MM.1S (cell line): ENCODE measurements at regions not wholly inside any gene's neighbourhood (a gene's known extent, or its start where the extent isn't known, plus 50 kb on each side); places are given as distances from the start of the nearest gene placed in this dataset.
"Not testable (repeated sequence)": the region's sequence is repeated elsewhere in the genome, so short reads cannot be mapped to it uniquely, and the experiment has no call there.

Experiments used
- DNase-seq: peaks from one replicate; pipeline ENCODE4 v3.0.0-alpha.2; 2015
- H2AFZ ChIP-seq: fragments of 300-600 bp; sonication (generic); 2 replicates; pipeline ENCODE4 v1.6.0; 2016; ENCODE audit warnings: antibody characterized with exemption, low read length
- H3F3A ChIP-seq: fragments of 300-600 bp; sonication (generic); 2 replicates; pipeline ENCODE4 v1.6.1; 2016; ENCODE audit warnings: mild to moderate bottlenecking, antibody characterized with exemption, low read length, moderate library complexity, mixed read lengths; ENCODE audit not compliant: insufficient read depth
- H3K27ac ChIP-seq: fragments of 300-600 bp; sonication (generic); 2 replicates; pipeline ENCODE4 v1.5.1; 2016; ENCODE audit warnings: mild to moderate bottlenecking, low read length
- H3K27me3 ChIP-seq: fragments of 300-600 bp; sonication (generic); replicated peaks from 2 replicates; pipeline ENCODE4 v1.6.0; 2016; ENCODE audit warnings: low read length; ENCODE audit not compliant: insufficient read depth
- H3K36me3 ChIP-seq: fragments of 300-600 bp; sonication (generic); replicated peaks from 2 replicates; pipeline ENCODE4 v1.6.1; 2016; ENCODE audit warnings: mild to moderate bottlenecking, low read length, mixed read lengths; ENCODE audit not compliant: insufficient read depth
- H3K4me1 ChIP-seq: fragments of 300-600 bp; sonication (generic); 2 replicates; pipeline ENCODE4 v1.6.1; 2016; ENCODE audit warnings: low read length, mixed read lengths
- H3K4me2 ChIP-seq: fragments of 300-600 bp; sonication (generic); 2 replicates; pipeline ENCODE4 v1.6.0; 2016; ENCODE audit warnings: low read depth, low read length
- H3K4me3 ChIP-seq: fragments of 300-600 bp; sonication (generic); 2 replicates; pipeline ENCODE4 v1.5.1; 2016; ENCODE audit warnings: low read length, mixed read lengths
- H3K79me2 ChIP-seq: fragments of 300-600 bp; sonication (generic); 2 replicates; pipeline ENCODE4 v1.6.1; 2016; ENCODE audit warnings: mixed run types, low read length, mixed read lengths
- H3K9ac ChIP-seq: fragments of 300-600 bp; sonication (generic); 2 replicates; pipeline ENCODE4 v1.6.1; 2016; ENCODE audit warnings: low read length, mixed read lengths
- H3K9me2 ChIP-seq: fragments of 300-600 bp; sonication (generic); replicated peaks from 2 replicates; pipeline ENCODE4 v1.6.1; 2016; ENCODE audit warnings: mild to moderate bottlenecking, low read length, mixed read lengths; ENCODE audit not compliant: insufficient read depth
- H3K9me3 ChIP-seq: fragments of 300-600 bp; sonication (generic); replicated peaks from 2 replicates; pipeline ENCODE4 v1.6.1; 2016; ENCODE audit warnings: mild to moderate bottlenecking, low read length, mixed read lengths; ENCODE audit not compliant: insufficient read depth
- H4K20me1 ChIP-seq: fragments of 300-600 bp; sonication (generic); 2 replicates; pipeline ENCODE4 v1.6.1; 2016; ENCODE audit warnings: mild to moderate bottlenecking, low read length, moderate library complexity, mixed read lengths; ENCODE audit not compliant: insufficient read depth
- EZH2 ChIP-seq: fragments of 300-600 bp; sonication (generic); optimal IDR thresholded peaks from 2 replicates; pipeline ENCODE3; 2017; ENCODE audit warnings: low read depth, mild to moderate bottlenecking, antibody characterized with exemption, low read length, mixed read lengths
- EZH2phosphoT487 ChIP-seq: fragments of 300-600 bp; sonication (generic); IDR thresholded peaks from 2 replicates; pipeline ENCODE4 v1.6.1; 2018; ENCODE audit warnings: antibody characterized with exemption, low read length
- TF ChIP-seq, protein P1 (sequence below): fragments of 300-600 bp; sonication (generic); IDR thresholded peaks from 2 replicates; pipeline ENCODE4 v1.5.1; 2016; ENCODE audit warnings: antibody characterized with exemption, low read length, mixed read lengths

DNA sequence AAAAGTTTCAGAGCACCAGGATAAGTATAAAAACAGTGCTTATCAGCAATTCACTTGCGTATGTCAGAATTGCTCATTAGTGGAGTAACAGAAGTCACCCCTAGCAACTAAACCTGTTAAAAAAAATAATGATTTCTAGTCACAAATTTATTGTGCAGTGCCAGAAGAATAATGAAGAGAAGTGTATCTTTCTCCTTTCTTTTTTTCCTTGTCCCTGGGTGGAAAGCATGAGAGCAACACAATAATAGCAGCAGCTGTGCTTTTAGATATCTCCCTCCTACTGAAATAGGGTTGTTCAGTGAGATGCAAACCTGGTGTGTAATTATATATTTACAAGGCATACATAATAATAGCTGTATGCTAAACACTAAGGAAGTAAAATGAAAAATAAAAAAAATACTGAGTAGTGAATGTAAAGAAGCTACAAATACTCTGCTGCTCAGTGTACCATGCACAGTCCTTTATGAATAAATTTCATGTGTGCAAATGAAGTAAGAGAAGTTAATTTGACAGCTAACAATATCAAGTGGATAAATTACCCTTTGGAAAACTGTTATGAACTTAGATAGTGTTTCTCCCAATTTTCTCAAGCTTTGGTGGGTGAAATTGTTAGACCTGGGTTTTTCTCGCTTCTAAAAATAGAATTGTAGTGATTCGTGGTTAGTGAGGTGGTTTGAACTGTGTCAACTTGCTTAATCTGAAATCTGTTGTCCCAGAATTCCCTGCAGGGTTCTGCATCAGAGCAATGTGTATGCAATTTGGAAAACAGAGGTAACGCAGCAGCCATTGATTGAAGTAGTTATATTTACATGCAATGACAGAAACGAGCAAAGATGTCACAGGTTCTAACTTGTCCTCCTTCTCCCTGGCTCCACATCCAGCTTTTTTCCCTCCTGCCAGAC, 125.7 kb upstream of the NDST3 start:
- H3K27me3 ChIP-seq = no peaks in the 10 kb centered on the region
- H3K27ac ChIP-seq = no peak overlapping the region
- H3K9me2 ChIP-seq = no peaks in the 10 kb centered on the region
- no peaks in the 10 kb centered on the region for H3K4me1 ChIP-seq
- no peak overlapping the region for H3K4me3 ChIP-seq
- DNase-seq = no peak
- H3K36me3 ChIP-seq = no peaks in the 10 kb centered on the region
- H3K79me2 ChIP-seq = no peaks in the 10 kb centered on the region
- H3F3A ChIP-seq = no peaks in the 10 kb centered on the region
- no peak overlapping the region for H3K4me2 ChIP-seq
- no peaks in the 10 kb centered on the region for H4K20me1 ChIP-seq
- TF ChIP-seq, protein P1, sequence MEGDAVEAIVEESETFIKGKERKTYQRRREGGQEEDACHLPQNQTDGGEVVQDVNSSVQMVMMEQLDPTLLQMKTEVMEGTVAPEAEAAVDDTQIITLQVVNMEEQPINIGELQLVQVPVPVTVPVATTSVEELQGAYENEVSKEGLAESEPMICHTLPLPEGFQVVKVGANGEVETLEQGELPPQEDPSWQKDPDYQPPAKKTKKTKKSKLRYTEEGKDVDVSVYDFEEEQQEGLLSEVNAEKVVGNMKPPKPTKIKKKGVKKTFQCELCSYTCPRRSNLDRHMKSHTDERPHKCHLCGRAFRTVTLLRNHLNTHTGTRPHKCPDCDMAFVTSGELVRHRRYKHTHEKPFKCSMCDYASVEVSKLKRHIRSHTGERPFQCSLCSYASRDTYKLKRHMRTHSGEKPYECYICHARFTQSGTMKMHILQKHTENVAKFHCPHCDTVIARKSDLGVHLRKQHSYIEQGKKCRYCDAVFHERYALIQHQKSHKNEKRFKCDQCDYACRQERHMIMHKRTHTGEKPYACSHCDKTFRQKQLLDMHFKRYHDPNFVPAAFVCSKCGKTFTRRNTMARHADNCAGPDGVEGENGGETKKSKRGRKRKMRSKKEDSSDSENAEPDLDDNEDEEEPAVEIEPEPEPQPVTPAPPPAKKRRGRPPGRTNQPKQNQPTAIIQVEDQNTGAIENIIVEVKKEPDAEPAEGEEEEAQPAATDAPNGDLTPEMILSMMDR = no peak
- no peak for TF ChIP-seq EZH2
- TF ChIP-seq EZH2phosphoT487 = no peak
- H2AFZ ChIP-seq = no peak overlapping the region
- no peaks in the 10 kb centered on the region for H3K9me3 ChIP-seq
- no peak overlapping the region for H3K9ac ChIP-seq

DNA sequence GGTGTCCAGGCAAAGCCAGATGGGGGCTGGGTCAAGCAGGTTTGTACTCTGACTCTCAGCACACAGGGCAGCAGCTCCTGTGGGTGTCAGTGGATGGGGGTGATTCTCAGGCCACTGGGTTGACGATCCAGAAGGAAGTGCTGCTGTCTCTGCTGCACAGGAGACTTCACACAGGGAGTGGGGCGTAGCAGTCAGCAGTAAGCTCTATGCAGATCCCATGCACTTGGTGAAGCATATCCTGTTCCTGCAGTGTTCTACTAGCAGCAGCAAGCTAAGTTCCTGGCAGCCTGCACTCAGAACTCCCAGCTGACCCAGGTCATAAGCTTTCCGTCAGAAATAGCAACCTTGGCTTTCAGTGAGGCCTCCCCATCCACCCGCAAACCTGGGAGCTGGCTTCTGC, 117.6 kb upstream of the NDST3 start:
- H3K4me2 ChIP-seq = no peak overlapping the region
- TF ChIP-seq EZH2phosphoT487 (no peak), EZH2 (no peak)
- TF ChIP-seq, protein P1 = no peak
- no peak overlapping the region for H3K9ac ChIP-seq
- H3F3A ChIP-seq = no peaks in the 10 kb centered on the region
- H3K4me1 ChIP-seq = no peaks in the 10 kb centered on the region
- no peaks in the 10 kb centered on the region for H4K20me1 ChIP-seq
- H3K4me3 ChIP-seq = no peak overlapping the region
- H3K27me3 ChIP-seq = no peaks in the 10 kb centered on the region
- no peak overlapping the region for H2AFZ ChIP-seq
- no peaks in the 10 kb centered on the region for H3K9me3 ChIP-seq
- no peak for DNase-seq
- H3K36me3 ChIP-seq = no peaks in the 10 kb centered on the region
- H3K27ac ChIP-seq = no peak overlapping the region
- H3K9me2 ChIP-seq = no peaks in the 10 kb centered on the region
- H3K79me2 ChIP-seq = no peaks in the 10 kb centered on the region

DNA sequence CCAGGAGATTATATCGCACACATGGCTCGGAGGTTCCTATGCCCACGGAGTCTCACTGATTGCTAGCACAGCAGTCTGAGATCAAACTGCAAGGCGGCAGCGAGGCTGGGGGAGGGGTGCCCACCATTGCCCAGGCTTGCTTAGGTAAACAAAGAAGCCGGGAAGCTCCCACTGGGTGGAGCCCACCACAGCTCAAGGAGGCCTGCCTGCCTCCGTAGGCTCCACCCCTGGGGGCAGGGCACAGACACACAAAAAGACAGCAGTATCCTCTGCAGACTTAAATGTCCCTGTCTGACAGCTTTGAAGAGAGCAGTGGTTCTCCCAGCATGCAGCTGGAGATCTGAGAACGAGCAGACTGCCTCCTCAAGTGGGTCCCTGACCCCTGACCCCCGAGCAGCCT, 112.0 kb upstream of the NDST3 start:
- H3K9ac ChIP-seq, H3K27me3 ChIP-seq, H3K79me2 ChIP-seq, H3K27ac ChIP-seq, H4K20me1 ChIP-seq, H3K9me3 ChIP-seq, H3K4me2 ChIP-seq, H3K36me3 ChIP-seq, H3K9me2 ChIP-seq, H3K4me3 ChIP-seq, DNase-seq, H2AFZ ChIP-seq, H3F3A ChIP-seq, H3K4me1 ChIP-seq: not testable (repeated sequence)

DNA sequence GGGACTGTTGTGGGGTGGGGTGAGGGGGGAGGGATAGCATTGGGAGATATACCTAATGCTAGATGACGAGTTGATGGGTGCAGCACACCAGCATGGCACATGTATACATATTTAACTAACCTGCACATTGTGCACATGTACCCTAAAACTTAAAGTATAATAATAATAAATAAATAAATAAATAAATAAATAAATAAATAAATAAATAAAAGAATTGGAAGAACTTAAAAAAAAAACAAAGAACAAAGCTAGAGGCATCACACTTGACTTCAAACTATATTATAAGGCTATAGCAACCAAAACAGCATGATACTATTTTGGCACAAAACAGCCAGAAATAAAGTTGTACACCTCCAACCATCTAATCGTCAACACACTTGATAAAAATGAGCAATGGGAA, 106.5 kb upstream of the NDST3 start:
- H3K9me2 ChIP-seq, H3K27ac ChIP-seq, H3K4me3 ChIP-seq, H3K9me3 ChIP-seq, H2AFZ ChIP-seq, H3K4me1 ChIP-seq, H4K20me1 ChIP-seq, H3K27me3 ChIP-seq, H3K9ac ChIP-seq, H3K36me3 ChIP-seq, DNase-seq, H3K4me2 ChIP-seq, H3K79me2 ChIP-seq, H3F3A ChIP-seq: not testable (repeated sequence)
